MM.1S (cell line): ENCODE measurements at regions not wholly inside any gene's neighbourhood (a gene's known extent, or its start where the extent isn't known, plus 50 kb on each side); places are given as distances from the start of the nearest gene placed in this dataset.

ENCODE experiments used
- CTCF ChIP-seq: fragments of 300-600 bp; sonication (generic); IDR thresholded peaks from 2 replicates; pipeline ENCODE4 v1.5.1; 2016; ENCODE audit warnings: antibody characterized with exemption, low read length, mixed read lengths
- EZH2 ChIP-seq: fragments of 300-600 bp; sonication (generic); optimal IDR thresholded peaks from 2 replicates; pipeline ENCODE3; 2017; ENCODE audit warnings: low read depth, mild to moderate bottlenecking, antibody characterized with exemption, low read length, mixed read lengths
- EZH2phosphoT487 ChIP-seq: fragments of 300-600 bp; sonication (generic); IDR thresholded peaks from 2 replicates; pipeline ENCODE4 v1.6.1; 2018; ENCODE audit warnings: antibody characterized with exemption, low read length

- no peak for TF ChIP-seq CTCF
- TF ChIP-seq EZH2 = no peak
- no peak for TF ChIP-seq EZH2phosphoT487
Measured at GRCh38 chr9:82363682-82364081, 375.1 kb downstream of the SPATA31D1 start.
